ENCODE measurements at regions not wholly inside any gene's neighbourhood (a gene's known extent, or its start where the extent isn't known, plus 50 kb on each side); places are given as distances from the start of the nearest gene placed in this dataset.

DNA sequence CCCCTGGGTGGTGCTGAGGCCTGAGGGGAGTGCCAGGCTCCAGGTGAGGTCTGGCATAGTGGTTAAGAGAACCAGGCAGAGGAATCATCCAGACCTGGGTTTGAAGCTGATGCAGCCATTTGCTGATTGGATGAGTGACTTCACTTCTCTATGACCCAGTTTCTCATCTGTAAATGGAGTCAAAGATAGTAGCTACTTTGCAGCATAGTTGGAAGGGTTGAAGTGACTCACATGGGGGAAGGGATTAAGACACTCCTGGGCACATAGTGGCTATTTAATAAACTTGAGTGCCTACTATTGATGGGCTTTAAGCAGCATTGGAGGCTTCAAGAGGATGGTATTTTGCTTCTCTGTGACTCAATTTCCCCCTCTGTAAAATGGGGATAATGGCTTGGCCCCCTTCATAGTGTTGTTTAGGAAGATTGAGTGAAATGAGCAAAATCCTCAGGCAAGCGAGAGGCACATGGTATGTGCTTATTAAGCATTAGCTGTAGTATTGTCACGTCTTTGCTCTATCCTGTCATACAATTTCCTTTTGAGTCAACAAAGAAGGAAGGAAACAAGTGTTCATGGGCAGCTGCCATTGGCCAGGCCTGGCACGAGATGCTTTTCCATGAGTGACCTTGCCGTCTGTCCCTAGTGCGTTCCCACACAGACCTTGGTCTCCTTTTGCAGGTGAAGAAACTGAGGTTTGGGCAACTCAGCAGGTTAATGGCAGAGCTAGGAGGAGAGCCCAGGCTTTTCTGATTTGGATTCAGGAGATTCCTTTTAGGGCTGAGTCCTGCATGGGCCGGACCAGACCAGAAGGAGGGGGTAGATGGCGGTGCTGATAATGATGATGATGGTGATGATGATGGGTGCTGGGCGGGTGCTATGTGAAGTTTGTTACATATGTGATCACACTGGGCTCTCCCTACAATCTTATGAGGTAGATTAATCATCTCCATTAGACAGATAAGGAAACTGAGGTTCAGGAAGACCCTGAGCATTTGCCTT lies 131.1 kb upstream of the WNT4 start:
- no peak for TF ChIP-seq POLR2A (IDR thresholded peaks at IDR 0.05; ENCODE audit: low read depth, low read length)
- DNase-seq (ENCODE audit: insufficient read length, low spot score) (no peak), FAIRE-seq (no peak)

- no peak for TF ChIP-seq POLR2A (IDR thresholded peaks at IDR 0.05; ENCODE audit: low read depth, low read length)
- no peak for FAIRE-seq
- no peak for DNase-seq (ENCODE audit: insufficient read length, low spot score)
Observed at GRCh38 chr1:22275167-22275566, 132.3 kb upstream of the WNT4 start.

DNA sequence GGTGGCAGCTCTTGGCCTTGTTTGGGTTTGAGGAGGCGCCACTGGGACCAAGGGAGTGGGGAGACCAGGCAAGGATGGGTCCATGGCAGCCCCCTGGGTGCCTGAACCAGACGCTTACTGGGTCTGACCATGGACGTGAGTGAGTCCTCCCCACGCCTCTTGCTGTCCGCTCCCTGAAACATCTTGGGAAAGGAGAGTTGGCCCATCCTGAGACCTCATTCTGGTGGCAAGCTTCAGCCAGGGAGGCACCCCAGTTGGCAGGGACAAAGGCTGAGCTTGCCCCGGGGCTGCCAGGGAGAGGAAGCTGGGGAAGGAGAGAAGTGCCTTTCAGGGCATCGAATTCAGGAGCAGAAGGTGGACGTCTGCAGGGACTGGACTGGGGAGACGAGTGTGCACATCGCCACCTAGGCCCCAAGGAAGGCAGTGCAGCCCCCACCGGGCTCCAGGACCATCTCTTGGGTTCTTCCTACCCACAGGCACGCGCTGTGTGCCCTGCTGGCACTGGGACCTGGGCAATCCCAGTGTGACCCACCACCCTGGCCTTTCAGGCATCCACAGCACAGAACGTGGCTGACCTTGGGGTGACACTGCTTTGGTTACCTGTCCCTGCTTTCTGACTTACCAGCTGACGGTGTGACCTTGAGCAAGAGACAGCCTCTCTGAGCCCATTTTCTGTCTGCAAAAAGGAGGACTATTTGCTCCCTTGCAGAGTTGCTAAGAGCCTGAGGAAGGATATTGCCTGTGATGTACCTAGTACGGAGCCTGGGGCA lies 132.9 kb upstream of the WNT4 start:
- no peak for FAIRE-seq
- no peak for TF ChIP-seq POLR2A (IDR thresholded peaks at IDR 0.05; ENCODE audit: low read depth, low read length)
- DNase-seq (ENCODE audit: insufficient read length, low spot score), result peak; percentile 68

GRCh38 chr1:22276396-22276748 lies 133.5 kb upstream of the WNT4 start:
- TF ChIP-seq POLR2A (IDR thresholded peaks at IDR 0.05; ENCODE audit: low read depth, low read length), result no peak
- FAIRE-seq (no peak), DNase-seq (ENCODE audit: insufficient read length, low spot score) (no peak)

- no peak for TF ChIP-seq POLR2A (IDR thresholded peaks at IDR 0.05; ENCODE audit: low read depth, low read length)
- FAIRE-seq, result no peak
- DNase-seq (ENCODE audit: insufficient read length, low spot score), result no peak
Observed at GRCh38 chr1:22277662-22278061, 134.8 kb upstream of the WNT4 start.

DNA sequence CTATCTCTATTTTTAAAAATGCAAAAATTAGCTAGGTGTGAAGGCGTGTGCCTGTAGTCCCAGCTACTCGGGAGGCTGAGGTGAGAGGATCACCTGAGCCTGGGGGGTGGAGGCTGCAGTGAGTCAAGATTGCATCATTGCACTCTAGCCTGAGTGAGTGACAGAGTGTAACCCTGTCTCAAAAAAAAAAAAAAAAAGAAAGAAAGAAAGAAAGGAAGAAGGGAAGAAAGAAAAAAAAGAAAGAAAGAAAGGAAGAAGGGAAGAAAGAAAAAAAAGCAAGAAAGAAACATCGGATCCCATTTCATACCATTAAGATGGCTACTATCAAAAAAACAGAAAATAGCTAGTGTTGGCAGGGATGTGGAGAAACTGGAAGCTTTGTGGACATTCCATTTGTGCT lies 136.8 kb upstream of the WNT4 start:
- FAIRE-seq, result no peak
- no peak for TF ChIP-seq POLR2A (IDR thresholded peaks at IDR 0.05; ENCODE audit: low read depth, low read length)

GRCh38 chr1:22280526-22280925 lies 137.6 kb upstream of the WNT4 start:
- FAIRE-seq, result no peak
- no peak for DNase-seq (ENCODE audit: insufficient read length, low spot score)
- TF ChIP-seq POLR2A (IDR thresholded peaks at IDR 0.05; ENCODE audit: low read depth, low read length), result no peak

More for the DNA sequence above, 136.8 kb upstream of the WNT4 start:
- DNase-seq (ENCODE audit: insufficient read length, low spot score), result no peak

DNA sequence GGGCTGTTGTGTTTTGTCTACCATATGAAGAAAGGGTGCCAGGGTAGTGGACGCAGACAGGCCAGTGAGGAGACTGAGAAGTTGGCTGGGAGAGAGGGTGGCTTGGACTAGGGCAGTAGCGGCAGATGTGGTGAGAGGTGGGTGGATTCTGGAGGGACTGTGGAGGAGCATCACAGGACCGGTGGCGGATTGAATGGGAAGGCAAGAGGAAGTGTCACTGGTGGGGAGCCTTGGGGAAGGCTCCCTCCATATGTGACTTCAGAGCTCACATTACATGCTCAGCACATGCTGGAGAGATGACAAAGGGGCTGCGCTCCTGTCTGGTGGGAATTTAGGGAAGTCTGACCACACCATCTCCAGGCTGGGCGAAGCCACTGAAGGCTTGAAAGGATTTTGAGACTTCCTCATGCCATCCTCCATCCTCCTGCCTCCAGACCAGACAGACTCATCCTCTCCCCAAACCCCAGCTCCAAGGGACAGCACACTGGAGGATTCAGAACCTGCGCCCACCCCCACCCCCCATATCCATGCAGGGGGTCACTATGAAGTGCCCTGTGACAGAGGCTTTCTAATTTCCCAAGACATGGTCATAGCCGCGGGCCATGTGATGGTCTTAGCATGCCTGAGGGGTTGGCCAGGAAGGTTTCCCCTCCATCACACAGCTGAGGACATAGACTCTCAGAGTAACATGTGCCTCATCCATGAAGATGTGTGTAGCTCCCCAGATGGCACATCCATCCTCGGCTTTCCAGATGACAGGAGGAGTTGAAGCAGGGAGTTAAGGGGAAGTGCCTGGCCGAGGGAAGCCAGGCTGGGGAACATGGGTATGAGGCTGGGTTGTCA lies 138.8 kb upstream of the WNT4 start:
- TF ChIP-seq POLR2A (IDR thresholded peaks at IDR 0.05; ENCODE audit: low read depth, low read length), result no peak
- no peak for FAIRE-seq

GRCh38 chr1:22282364-22282995 lies 139.6 kb upstream of the WNT4 start:
- no peak for DNase-seq (ENCODE audit: insufficient read length, low spot score)
- FAIRE-seq, result no peak
- no peak for TF ChIP-seq POLR2A (IDR thresholded peaks at IDR 0.05; ENCODE audit: low read depth, low read length)

More for the DNA sequence above, 138.8 kb upstream of the WNT4 start:
- DNase-seq (ENCODE audit: insufficient read length, low spot score), result no peak

DNA sequence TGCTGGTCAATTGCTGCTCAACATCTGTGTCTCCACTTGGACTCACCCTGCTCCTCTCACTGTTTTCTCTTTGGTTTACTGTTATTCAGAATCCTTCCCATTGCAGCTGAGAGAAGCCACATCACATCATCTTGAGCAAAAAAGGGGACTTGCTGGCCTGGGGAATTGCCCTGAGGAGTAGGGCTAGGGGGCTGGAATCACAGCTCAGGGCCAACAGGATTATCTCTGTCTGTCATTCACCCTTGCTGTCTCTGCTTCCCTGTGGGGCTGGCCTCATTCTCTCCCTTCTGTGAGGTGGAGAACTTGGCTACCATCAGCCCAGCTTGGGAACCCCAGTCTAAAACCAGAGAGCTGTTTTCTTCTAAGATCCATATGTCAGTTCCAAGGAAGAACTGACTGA lies 140.7 kb upstream of the WNT4 start:
- DNase-seq (ENCODE audit: insufficient read length, low spot score) (no peak), FAIRE-seq (no peak)
- no peak for TF ChIP-seq POLR2A (IDR thresholded peaks at IDR 0.05; ENCODE audit: low read depth, low read length)

DNA sequence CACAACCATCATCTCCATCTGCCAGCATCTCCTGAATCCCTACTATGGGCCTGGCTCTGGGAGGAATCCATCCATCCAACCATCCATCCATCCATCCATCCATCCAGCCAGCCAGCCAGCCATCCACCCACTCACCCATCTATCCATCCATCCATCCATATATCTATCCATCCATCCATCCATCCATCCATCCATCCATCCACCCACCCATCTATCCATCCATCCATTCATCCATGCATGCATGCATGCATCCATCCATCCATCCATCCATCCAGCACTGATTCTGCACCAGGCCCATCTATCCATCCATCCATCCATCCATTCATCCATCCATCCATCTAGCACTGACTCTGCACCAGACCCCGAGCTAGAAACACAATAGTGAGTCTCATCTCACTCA lies 141.3 kb upstream of the WNT4 start:
- FAIRE-seq (no peak), DNase-seq (ENCODE audit: insufficient read length, low spot score) (no peak)
- no peak for TF ChIP-seq POLR2A (IDR thresholded peaks at IDR 0.05; ENCODE audit: low read depth, low read length)

DNA sequence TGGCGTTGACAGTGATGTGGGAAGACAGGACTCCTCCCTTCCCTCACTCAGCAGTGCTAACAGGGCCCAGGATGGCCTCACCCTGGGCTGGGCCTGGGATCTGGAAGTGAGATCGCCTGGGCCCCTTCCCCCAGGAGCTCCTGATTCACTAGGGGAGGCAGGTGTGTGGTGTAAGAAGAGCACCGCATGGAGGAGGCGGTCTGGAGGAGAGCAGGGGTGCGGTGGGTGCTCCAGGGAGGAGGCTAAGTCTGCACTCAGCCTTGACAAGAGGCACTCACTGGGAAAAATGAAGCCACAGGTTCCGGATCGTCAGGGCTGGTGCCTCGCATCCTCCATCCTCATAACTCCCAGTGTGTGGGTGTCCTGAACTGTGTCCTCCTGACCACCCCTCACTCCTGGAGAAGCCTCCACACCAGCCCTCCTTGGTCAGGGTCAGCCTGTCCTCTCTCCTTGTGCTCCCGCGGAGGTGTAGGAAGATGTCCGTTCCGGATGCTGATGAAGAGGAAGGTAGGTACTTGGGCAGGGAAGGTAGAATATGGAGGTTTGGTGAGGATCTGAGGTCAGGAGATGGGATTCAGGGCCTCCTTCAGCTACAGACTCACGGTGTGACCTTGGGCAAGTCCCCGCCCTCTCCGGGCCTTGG lies 142.1 kb upstream of the WNT4 start:
- DNase-seq (ENCODE audit: insufficient read length, low spot score) (no peak), FAIRE-seq (no peak)
- no peak for TF ChIP-seq POLR2A (IDR thresholded peaks at IDR 0.05; ENCODE audit: low read depth, low read length)
